Spleen (tissue), 7 donors: ENCODE measurements at regions not wholly inside any gene's neighbourhood (a gene's known extent, or its start where the extent isn't known, plus 50 kb on each side); places are given as distances from the start of the nearest gene placed in this dataset.

Experiments
- POLR2A ChIP-seq, 3 donors: fragments of 450-650 bp; IDR thresholded peaks; one replicate each; pipeline ENCODE4 v1.5.1; 2017; ENCODE audit warnings: antibody characterized with exemption in 3 of 3, mild to moderate bottlenecking in 1 of 3
- TF ChIP-seq, protein P1 (sequence below), 11 experiments: fragments of 200-600 bp in 7 of 11; fragments of 450-650 bp in 4 of 11; sonication (generic) in 4 of 11; IDR thresholded peaks in 8 of 11; conservative IDR thresholded peaks in 3 of 11; 1 replicate in 7 of 11; 2 replicates in 4 of 11; pipeline versions ENCODE4 v1.4.0 to v1.8.0; 2016 to 2021; ENCODE audit warnings: antibody characterized with exemption in 11 of 11, inconsistent platforms in 4 of 11, mild to moderate bottlenecking in 1 of 11
- donor health status: DM: no; HTN: no; CAD: no; lungs with moderate emphysema.
- donor health status: DM: no; HTN: no; CAD: no.
- donor health status: DM: no; HTN: no; CAD: no.

GRCh38 chr13:103931885-103932284 is 865.7 kb upstream of the SLC10A2 start:
- TF ChIP-seq, protein P1, sequence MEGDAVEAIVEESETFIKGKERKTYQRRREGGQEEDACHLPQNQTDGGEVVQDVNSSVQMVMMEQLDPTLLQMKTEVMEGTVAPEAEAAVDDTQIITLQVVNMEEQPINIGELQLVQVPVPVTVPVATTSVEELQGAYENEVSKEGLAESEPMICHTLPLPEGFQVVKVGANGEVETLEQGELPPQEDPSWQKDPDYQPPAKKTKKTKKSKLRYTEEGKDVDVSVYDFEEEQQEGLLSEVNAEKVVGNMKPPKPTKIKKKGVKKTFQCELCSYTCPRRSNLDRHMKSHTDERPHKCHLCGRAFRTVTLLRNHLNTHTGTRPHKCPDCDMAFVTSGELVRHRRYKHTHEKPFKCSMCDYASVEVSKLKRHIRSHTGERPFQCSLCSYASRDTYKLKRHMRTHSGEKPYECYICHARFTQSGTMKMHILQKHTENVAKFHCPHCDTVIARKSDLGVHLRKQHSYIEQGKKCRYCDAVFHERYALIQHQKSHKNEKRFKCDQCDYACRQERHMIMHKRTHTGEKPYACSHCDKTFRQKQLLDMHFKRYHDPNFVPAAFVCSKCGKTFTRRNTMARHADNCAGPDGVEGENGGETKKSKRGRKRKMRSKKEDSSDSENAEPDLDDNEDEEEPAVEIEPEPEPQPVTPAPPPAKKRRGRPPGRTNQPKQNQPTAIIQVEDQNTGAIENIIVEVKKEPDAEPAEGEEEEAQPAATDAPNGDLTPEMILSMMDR (IDR thresholded peaks at IDR 0.05 in 8 of 11, conservative IDR thresholded peaks at IDR 0.05 in 3 of 11): no peak
- TF ChIP-seq POLR2A (IDR thresholded peaks at IDR 0.05): no peak
